ENCODE measurements at regions not wholly inside any gene's neighbourhood (a gene's known extent, or its start where the extent isn't known, plus 50 kb on each side); places are given as distances from the start of the nearest gene placed in this dataset.

DNA sequence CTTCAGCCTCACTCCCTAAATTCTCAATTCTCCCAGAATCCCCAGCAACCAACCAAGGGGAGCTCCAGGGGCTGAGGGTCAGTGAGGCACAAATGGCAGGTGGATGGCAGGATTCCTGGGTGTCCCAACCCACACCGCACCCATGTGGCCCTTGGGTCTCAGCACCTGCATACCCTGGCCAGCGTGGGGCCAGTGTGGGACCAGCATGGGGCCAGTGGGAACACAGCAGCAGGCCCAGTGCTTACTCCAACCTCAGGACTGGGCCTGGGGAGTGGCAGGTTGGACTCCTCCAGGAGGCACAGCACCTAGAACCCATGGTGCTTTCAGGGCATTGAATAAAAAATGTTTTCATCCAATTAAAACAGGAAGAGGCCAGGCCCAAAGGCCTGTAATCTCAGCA is 202.0 kb downstream of the TSHZ3 start:
- Mint-ChIP-seq H3K4me1 (no peaks in the 10 kb centered on the region), H3K27me3 (no peaks in the 10 kb centered on the region), H3K36me3 (ENCODE audit: low read depth) (no peaks in the 10 kb centered on the region), H3K9me3 (no peaks in the 10 kb centered on the region), H3K27ac (no peak overlapping the region), H3K4me3 (no peak overlapping the region)
- ChIA-PET CTCF (no interaction called here), POLR2A (no interaction called here)
- DNase-seq, result no peak

DNA sequence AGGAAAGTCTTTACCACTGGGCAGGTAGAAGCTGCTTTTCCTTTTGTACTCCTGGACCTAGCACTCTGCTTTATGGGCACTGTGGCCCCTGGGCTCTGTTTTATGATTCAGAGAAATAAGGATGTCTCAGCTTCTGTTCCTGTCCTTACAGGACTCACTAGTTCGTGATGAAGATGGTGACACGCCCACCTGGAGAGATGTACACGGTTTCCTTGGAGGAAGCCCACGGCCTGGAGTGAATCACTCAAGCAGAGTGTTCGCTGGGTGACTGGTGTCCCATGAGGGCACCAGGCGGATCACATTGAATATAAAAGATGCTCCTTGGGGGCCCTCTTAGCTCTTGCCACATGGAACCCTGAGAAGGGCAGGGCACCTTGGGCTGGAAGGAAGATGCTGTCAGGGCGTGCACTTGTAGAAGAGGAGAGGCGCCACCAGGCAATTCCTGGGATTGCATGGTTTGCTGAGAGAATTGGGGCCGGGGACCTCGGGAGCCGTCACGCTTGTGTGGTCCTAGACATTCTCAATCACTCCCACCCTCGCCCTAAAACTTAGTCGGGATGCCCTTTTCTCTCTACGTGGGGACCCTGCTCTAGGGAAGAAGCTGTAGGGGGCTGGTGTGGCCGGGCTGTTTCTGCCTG is 202.6 kb downstream of the TSHZ3 start:
- no peak overlapping the region for H3K27ac Mint-ChIP-seq
- H3K36me3 Mint-ChIP-seq (ENCODE audit: low read depth), result no peaks in the 10 kb centered on the region
- H3K4me1 Mint-ChIP-seq, result no peaks in the 10 kb centered on the region
- no peaks in the 10 kb centered on the region for H3K9me3 Mint-ChIP-seq
- no peak overlapping the region for H3K4me3 Mint-ChIP-seq
- POLR2A ChIA-PET, result no interaction called here
- CTCF ChIA-PET, result no interaction called here
- no peaks in the 10 kb centered on the region for H3K27me3 Mint-ChIP-seq
- DNase-seq, result no peak

DNA sequence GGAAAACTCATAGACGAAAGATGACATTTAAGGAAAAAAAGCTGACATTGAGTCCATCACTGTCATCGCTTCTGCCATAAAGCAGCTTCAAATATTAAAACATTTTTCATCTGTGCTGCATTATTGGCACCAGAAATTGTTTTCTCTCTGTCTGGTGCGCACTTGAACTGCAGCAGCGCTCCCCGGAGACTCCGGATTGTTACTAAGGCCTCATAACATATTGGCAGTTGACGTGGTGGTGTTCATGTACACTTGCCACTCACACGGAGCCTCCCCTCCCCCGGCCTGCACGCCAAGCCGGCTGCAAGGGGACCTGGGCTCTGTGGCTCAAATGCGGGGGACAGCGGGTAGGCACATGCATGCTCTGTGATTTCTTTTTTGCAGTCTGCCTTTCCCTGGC is 203.2 kb downstream of the TSHZ3 start:
- H3K27ac Mint-ChIP-seq, result no peak overlapping the region
- H3K36me3 Mint-ChIP-seq (ENCODE audit: low read depth), result no peaks in the 10 kb centered on the region
- no peaks in the 10 kb centered on the region for H3K27me3 Mint-ChIP-seq
- H3K9me3 Mint-ChIP-seq, result no peaks in the 10 kb centered on the region
- H3K4me3 Mint-ChIP-seq, result no peak overlapping the region
- ChIA-PET POLR2A (no interaction called here), CTCF (interaction anchor here (0.6 kb wide), 1 partner anchor 21 kb away, joined by 3 read pairs; no protein-coding TSS in a partner anchor)
- DNase-seq, result no peak
- no peaks in the 10 kb centered on the region for H3K4me1 Mint-ChIP-seq

GRCh38 chr19:31145007-31145406 is 204.2 kb downstream of the TSHZ3 start:
- ChIA-PET CTCF (no interaction called here), POLR2A (no interaction called here)
- no peaks in the 10 kb centered on the region for H3K27me3 Mint-ChIP-seq
- H3K4me1 Mint-ChIP-seq, result no peaks in the 10 kb centered on the region
- H3K4me3 Mint-ChIP-seq, result no peak overlapping the region
- no peak overlapping the region for H3K27ac Mint-ChIP-seq
- no peaks in the 10 kb centered on the region for H3K36me3 Mint-ChIP-seq (ENCODE audit: low read depth)
- no peaks in the 10 kb centered on the region for H3K9me3 Mint-ChIP-seq
- no peak for DNase-seq

GRCh38 chr19:31144075-31144870 is 205.0 kb downstream of the TSHZ3 start:
- ChIA-PET CTCF (no interaction called here), POLR2A (no interaction called here)
- Mint-ChIP-seq H3K4me3 (no peak overlapping the region), H3K9me3 (no peaks in the 10 kb centered on the region), H3K36me3 (ENCODE audit: low read depth) (no peaks in the 10 kb centered on the region), H3K4me1 (no peaks in the 10 kb centered on the region), H3K27me3 (no peaks in the 10 kb centered on the region), H3K27ac (no peak overlapping the region)
- no peak for DNase-seq

DNA sequence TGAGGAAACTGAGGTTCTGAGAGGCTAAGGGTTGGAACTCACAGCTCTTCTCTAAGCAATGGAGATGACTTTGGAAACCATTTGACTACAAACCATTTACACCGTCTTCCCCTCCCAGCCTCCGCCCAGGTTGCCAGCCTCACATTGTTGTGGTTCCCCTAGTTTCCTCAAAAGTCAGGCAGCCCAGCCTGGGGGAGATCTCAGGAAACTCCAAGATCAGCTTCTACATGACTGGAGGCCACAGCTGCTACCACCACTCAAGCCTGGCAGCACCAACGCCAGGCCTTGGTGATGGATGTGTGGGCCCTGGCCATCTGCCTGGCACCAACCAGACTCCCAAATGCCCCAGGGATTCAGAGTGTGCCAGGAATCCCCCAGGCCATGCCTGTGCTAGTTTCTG is 207.9 kb downstream of the TSHZ3 start:
- H3K27me3 Mint-ChIP-seq, result no peaks in the 10 kb centered on the region
- no peak overlapping the region for H3K4me3 Mint-ChIP-seq
- POLR2A ChIA-PET, result no interaction called here
- CTCF ChIA-PET, result no interaction called here
- DNase-seq, result no peak
- no peaks in the 10 kb centered on the region for H3K9me3 Mint-ChIP-seq
- no peaks in the 10 kb centered on the region for H3K36me3 Mint-ChIP-seq (ENCODE audit: low read depth)
- no peak overlapping the region for H3K27ac Mint-ChIP-seq
- no peaks in the 10 kb centered on the region for H3K4me1 Mint-ChIP-seq

GRCh38 chr19:31140717-31141116 is 208.5 kb downstream of the TSHZ3 start:
- H3K36me3 Mint-ChIP-seq (ENCODE audit: low read depth), result no peaks in the 10 kb centered on the region
- no peaks in the 10 kb centered on the region for H3K9me3 Mint-ChIP-seq
- ChIA-PET POLR2A (no interaction called here), CTCF (no interaction called here)
- H3K27ac Mint-ChIP-seq, result no peak overlapping the region
- H3K4me1 Mint-ChIP-seq, result no peaks in the 10 kb centered on the region
- H3K27me3 Mint-ChIP-seq, result no peaks in the 10 kb centered on the region
- DNase-seq, result no peak
- H3K4me3 Mint-ChIP-seq, result no peak overlapping the region

DNA sequence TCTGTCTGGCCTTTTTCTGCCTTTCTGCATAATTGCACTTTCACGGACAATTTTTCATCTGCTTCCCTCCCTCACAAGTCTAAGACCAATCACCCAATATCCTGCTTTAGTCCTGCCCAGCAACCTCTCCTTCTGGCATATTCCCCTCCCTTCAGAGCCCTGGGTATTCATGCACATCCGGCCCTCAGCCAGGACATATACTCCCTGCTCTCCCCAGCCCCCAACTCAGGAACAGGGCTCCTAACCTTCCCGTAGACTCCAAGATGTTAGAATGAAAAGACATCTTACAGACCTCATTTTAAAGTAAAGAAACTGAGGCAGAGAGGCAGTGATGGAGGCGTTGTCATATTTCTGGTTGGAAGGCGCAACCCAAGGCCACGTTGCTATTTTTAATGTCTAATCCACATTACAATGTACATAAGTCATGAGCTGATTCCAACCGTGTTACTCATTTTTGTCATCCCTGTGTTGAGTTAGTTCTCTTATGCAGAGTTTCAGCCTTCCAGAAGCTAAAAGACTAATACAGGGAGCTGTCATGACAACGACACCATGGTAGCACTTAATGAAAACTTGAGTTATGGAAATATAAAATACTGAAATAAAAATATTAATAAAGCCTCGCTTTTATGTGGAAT is 209.2 kb downstream of the TSHZ3 start:
- Mint-ChIP-seq H3K9me3 (no peaks in the 10 kb centered on the region), H3K4me3 (no peak overlapping the region), H3K36me3 (ENCODE audit: low read depth) (no peaks in the 10 kb centered on the region), H3K27ac (no peak overlapping the region), H3K27me3 (peaks cover 2% of the 10 kb centered on the region), H3K4me1 (no peaks in the 10 kb centered on the region)
- CTCF ChIA-PET, result no interaction called here
- DNase-seq, result no peak
- POLR2A ChIA-PET, result no interaction called here

DNA sequence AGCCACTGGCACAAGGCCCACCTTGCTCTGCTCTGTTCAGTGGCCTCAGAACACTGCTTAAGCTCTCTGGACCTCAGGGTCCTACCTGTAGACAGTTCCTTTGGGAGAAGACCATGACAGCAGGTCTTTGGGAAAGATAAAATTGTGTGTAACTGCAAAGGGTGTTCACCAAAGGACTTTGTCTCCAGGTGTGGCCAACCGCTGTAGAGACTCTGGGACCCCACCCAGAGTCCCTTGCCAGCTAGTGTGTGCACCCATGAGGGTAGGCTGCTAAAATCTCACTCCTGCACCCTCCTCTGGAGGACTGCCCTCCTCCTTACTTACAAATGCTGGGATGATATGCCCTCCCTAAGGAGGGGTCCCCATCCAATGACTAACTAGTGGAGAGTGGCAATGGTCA is 211.2 kb downstream of the TSHZ3 start:
- Mint-ChIP-seq H3K9me3 (no peaks in the 10 kb centered on the region), H3K4me3 (no peak overlapping the region), H3K27me3 (peaks cover 8% of the 10 kb centered on the region), H3K27ac (no peak overlapping the region), H3K4me1 (no peaks in the 10 kb centered on the region), H3K36me3 (ENCODE audit: low read depth) (no peaks in the 10 kb centered on the region)
- POLR2A ChIA-PET, result no interaction called here
- CTCF ChIA-PET, result no interaction called here
- DNase-seq, result no peak

DNA sequence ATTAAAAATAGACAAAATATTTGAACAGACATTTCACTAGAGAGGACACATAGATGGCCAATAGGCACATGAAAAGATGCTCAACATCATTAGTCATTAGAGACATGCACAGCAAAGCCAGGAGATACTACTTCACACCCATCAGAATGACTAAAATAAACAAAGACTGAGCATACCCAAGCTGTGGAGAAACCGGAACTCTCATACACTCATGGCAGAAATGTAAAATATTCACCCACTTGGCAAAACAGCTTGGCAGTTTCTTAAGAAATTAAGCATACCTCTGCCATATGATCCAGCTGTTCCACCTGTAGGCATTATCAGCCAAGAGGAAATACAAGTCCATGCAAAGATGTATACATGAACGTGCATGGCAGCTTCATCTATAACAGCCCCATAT is 213.4 kb downstream of the TSHZ3 start:
- H3K4me3 Mint-ChIP-seq, result no peak overlapping the region
- DNase-seq, result no peak
- H3K36me3 Mint-ChIP-seq (ENCODE audit: low read depth), result no peaks in the 10 kb centered on the region
- peaks cover 8% of the 10 kb centered on the region for H3K27me3 Mint-ChIP-seq
- ChIA-PET CTCF (no interaction called here), POLR2A (no interaction called here)
- H3K27ac Mint-ChIP-seq, result no peak overlapping the region
- H3K9me3 Mint-ChIP-seq, result no peaks in the 10 kb centered on the region
- H3K4me1 Mint-ChIP-seq, result no peaks in the 10 kb centered on the region

GRCh38 chr19:31132753-31133110 is 216.5 kb downstream of the TSHZ3 start:
- DNase-seq, result no peak
- peaks cover 8% of the 10 kb centered on the region for H3K27me3 Mint-ChIP-seq
- H3K9me3 Mint-ChIP-seq, result no peaks in the 10 kb centered on the region
- no peak overlapping the region for H3K4me3 Mint-ChIP-seq
- H3K27ac Mint-ChIP-seq, result no peak overlapping the region
- CTCF ChIA-PET, result no interaction called here
- POLR2A ChIA-PET, result no interaction called here
- no peaks in the 10 kb centered on the region for H3K36me3 Mint-ChIP-seq (ENCODE audit: low read depth)
- no peaks in the 10 kb centered on the region for H3K4me1 Mint-ChIP-seq

DNA sequence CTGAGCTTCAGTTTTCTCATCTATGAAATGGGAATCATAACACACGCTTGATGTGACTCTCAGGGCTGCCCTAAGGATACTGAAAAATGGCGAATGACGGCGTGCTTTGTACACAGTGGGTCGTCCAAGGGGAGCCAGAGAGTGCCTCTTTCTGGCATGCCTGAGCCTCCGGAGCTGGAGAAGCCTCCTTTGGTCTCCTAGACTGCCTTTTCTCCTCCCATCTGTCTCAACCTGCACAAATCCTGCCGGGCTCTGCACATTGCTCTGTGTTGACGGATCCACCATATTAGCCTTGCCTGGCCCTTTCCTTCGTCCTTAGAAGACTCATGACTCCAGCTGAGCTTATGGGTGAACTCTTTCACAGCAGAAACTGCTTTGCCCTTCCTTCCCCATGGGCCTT is 220.9 kb downstream of the TSHZ3 start:
- no peak overlapping the region for H3K4me3 Mint-ChIP-seq
- no peak overlapping the region for H3K27ac Mint-ChIP-seq
- no peaks in the 10 kb centered on the region for H3K9me3 Mint-ChIP-seq
- no peaks in the 10 kb centered on the region for H3K36me3 Mint-ChIP-seq (ENCODE audit: low read depth)
- ChIA-PET CTCF (no interaction called here), POLR2A (no interaction called here)
- no peaks in the 10 kb centered on the region for H3K4me1 Mint-ChIP-seq
- H3K27me3 Mint-ChIP-seq, result no peaks in the 10 kb centered on the region
- DNase-seq, result no peak

- ChIA-PET POLR2A (interaction anchor here (0.7 kb wide), 1 partner anchor 508 kb away, joined by 3 read pairs; no protein-coding TSS in a partner anchor), CTCF (no interaction called here)
- H3K4me3 Mint-ChIP-seq, result no peak overlapping the region
- no peaks in the 10 kb centered on the region for H3K27me3 Mint-ChIP-seq
- no peak overlapping the region for H3K27ac Mint-ChIP-seq
- no peaks in the 10 kb centered on the region for H3K9me3 Mint-ChIP-seq
- DNase-seq, result no peak
- no peaks in the 10 kb centered on the region for H3K36me3 Mint-ChIP-seq (ENCODE audit: low read depth)
- no peaks in the 10 kb centered on the region for H3K4me1 Mint-ChIP-seq
These were observed 221.9 kb downstream of the TSHZ3 start for GRCh38 chr19:31127134-31127967.
